Neutrophil (primary cell): ENCODE measurements at regions not wholly inside any gene's neighbourhood (a gene's known extent, or its start where the extent isn't known, plus 50 kb on each side); places are given as distances from the start of the nearest gene placed in this dataset.

ENCODE experiments used
- H3K27ac ChIP-seq: fragments of 200-600 bp; sonication (generic); 2 replicates; pipeline ENCODE4 v1.5.1; 2016; ENCODE audit warnings: mild to moderate bottlenecking, moderate library complexity
- H3K27me3 ChIP-seq: fragments of 200-600 bp; sonication (generic); 2 replicates; pipeline ENCODE4 v1.6.0; 2016; ENCODE audit warnings: mild to moderate bottlenecking
- H3K36me3 ChIP-seq: fragments of 200-600 bp; sonication (generic); 2 replicates; pipeline ENCODE4 v1.5.1; 2017
- H3K4me1 ChIP-seq, 2 experiments: fragments of 200-600 bp in 1 of 2; sonication (generic) in 1 of 2; 1 replicate in 1 of 2; 2 replicates in 1 of 2; pipeline versions ENCODE4 v1.5.1 to v1.6.1; 2013 to 2016; ENCODE audit warnings: low read depth in 1 of 2, low read length in 1 of 2, mild to moderate bottlenecking in 1 of 2, moderate library complexity in 1 of 2; ENCODE audit not compliant: control insufficient read depth in 1 of 2, insufficient read depth in 1 of 2
- H3K4me3 ChIP-seq, 2 experiments: fragments of 200-600 bp in 1 of 2; sonication (generic) in 1 of 2; 1 replicate in 1 of 2; 2 replicates in 1 of 2; pipeline ENCODE4 v1.5.1; 2013 to 2016; ENCODE audit warnings: low read depth in 1 of 2, low read length in 1 of 2, mild to moderate bottlenecking in 1 of 2, moderate library complexity in 1 of 2
- H3K9me3 ChIP-seq: fragments of 200-600 bp; sonication (generic); 2 replicates; pipeline ENCODE4 v1.5.1; 2016
- TF ChIP-seq, protein P1 (sequence below): fragments of 200-600 bp; sonication (generic); IDR thresholded peaks from 2 replicates; pipeline ENCODE4 v1.5.1; 2016; ENCODE audit warnings: antibody characterized with exemption

DNA sequence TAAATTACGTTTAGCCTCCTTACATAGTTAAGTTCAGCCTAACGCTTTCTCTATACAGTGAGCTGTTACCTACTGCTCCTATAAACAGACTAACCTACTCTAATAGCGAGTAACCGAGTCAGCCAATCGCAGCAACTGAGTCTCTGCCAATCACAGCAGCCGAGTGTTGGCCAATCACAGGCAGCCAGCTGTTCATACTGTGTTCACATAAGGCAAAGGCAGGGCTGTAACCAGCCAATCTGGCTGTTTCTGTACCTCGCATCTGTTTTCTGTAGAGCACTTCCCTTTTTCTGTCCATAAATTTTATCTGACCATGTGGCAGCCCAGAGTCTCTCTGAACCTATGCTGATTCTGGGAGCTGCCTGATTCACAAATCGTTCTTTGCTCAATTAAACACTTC lies 263.9 kb upstream of the JARID2 start:
- TF ChIP-seq, protein P1, sequence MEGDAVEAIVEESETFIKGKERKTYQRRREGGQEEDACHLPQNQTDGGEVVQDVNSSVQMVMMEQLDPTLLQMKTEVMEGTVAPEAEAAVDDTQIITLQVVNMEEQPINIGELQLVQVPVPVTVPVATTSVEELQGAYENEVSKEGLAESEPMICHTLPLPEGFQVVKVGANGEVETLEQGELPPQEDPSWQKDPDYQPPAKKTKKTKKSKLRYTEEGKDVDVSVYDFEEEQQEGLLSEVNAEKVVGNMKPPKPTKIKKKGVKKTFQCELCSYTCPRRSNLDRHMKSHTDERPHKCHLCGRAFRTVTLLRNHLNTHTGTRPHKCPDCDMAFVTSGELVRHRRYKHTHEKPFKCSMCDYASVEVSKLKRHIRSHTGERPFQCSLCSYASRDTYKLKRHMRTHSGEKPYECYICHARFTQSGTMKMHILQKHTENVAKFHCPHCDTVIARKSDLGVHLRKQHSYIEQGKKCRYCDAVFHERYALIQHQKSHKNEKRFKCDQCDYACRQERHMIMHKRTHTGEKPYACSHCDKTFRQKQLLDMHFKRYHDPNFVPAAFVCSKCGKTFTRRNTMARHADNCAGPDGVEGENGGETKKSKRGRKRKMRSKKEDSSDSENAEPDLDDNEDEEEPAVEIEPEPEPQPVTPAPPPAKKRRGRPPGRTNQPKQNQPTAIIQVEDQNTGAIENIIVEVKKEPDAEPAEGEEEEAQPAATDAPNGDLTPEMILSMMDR, result no peak
- Histone ChIP-seq H3K27ac (peak overlapping the region; percentile 10), H3K4me1 (peaks cover 0 to 8% of the 10 kb centered on the region in 2 experiments), H3K27me3 (no peaks in the 10 kb centered on the region), H3K36me3 (no peaks in the 10 kb centered on the region), H3K9me3 (no peaks in the 10 kb centered on the region), H3K4me3 (no peak overlapping the region)

GRCh38 chr6:14983599-14984518 lies 262.0 kb upstream of the JARID2 start:
- H3K4me3 ChIP-seq, result no peak overlapping the region
- no peaks in the 10 kb centered on the region for H3K27me3 ChIP-seq
- H3K27ac ChIP-seq, result no peak overlapping the region
- H3K9me3 ChIP-seq, result no peaks in the 10 kb centered on the region
- TF ChIP-seq, protein P1, result no peak
- no peaks in the 10 kb centered on the region for H3K36me3 ChIP-seq
- peaks cover 0 to 8% of the 10 kb centered on the region in 2 experiments for H3K4me1 ChIP-seq

DNA sequence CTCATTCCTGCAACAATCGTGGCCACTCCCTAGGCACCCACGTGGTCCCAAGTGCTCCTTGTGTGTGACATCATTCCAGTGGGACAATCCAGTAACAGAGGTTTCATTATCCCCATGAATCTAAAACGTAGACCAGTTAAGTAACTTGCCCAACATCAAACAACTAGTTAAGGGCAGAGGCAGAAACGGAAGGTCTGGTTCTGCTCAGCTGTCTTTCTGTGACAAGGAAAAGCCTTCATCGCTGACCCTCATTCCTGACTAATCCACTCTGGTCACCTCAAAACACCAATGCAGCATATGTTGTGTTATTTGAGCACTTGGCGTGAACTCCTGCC lies 261.4 kb upstream of the JARID2 start:
- TF ChIP-seq, protein P1, result no peak
- Histone ChIP-seq H3K4me3 (no peak overlapping the region), H3K36me3 (no peaks in the 10 kb centered on the region), H3K9me3 (no peaks in the 10 kb centered on the region), H3K4me1 (peaks cover 0 to 8% of the 10 kb centered on the region in 2 experiments), H3K27me3 (no peaks in the 10 kb centered on the region), H3K27ac (no peak overlapping the region)

- Histone ChIP-seq H3K4me3 (no peak overlapping the region), H3K27ac (no peak overlapping the region), H3K4me1 (peaks cover 0 to 8% of the 10 kb centered on the region in 2 experiments), H3K9me3 (no peaks in the 10 kb centered on the region), H3K36me3 (no peaks in the 10 kb centered on the region), H3K27me3 (no peaks in the 10 kb centered on the region)
- TF ChIP-seq, protein P1, result no peak
Measured at GRCh38 chr6:14985366-14985765, 260.5 kb upstream of the JARID2 start.

GRCh38 chr6:14986370-14986769 lies 259.5 kb upstream of the JARID2 start:
- Histone ChIP-seq H3K4me1 (peaks cover 0 to 8% of the 10 kb centered on the region in 2 experiments), H3K27me3 (no peaks in the 10 kb centered on the region), H3K9me3 (no peaks in the 10 kb centered on the region), H3K4me3 (no peak overlapping the region), H3K36me3 (no peaks in the 10 kb centered on the region), H3K27ac (no peak overlapping the region)
- TF ChIP-seq, protein P1, result no peak
